Liver (tissue), 8 donors: ENCODE measurements at regions not wholly inside any gene's neighbourhood (a gene's known extent, or its start where the extent isn't known, plus 50 kb on each side); places are given as distances from the start of the nearest gene placed in this dataset.

ENCODE experiments used
- DNase-seq: peaks from one replicate; pipeline ENCODE4 v3.0.0-alpha.2; 2017; ENCODE audit warnings: low spot score
- H3K27ac ChIP-seq, 2 donors: one replicate each; pipeline ENCODE4 v1.7.0; 2013; ENCODE audit warnings: inconsistent platforms in 2 of 2, low read length in 2 of 2, control low read depth in 1 of 2, low read depth in 1 of 2, mild to moderate bottlenecking in 1 of 2
- H3K27me3 ChIP-seq, 4 donors: one replicate each; pipeline versions ENCODE4 v1.6.1 to v1.7.0; 2013; ENCODE audit warnings: low read length in 3 of 4, inconsistent platforms in 1 of 4, mild to moderate bottlenecking in 1 of 4, moderate library complexity in 1 of 4; ENCODE audit not compliant: control insufficient read depth in 4 of 4, insufficient read depth in 4 of 4
- H3K36me3 ChIP-seq, 4 donors: one replicate each; pipeline versions ENCODE4 v1.6.1 to v1.7.0; 2013; ENCODE audit warnings: low read length in 3 of 4, mild to moderate bottlenecking in 3 of 4, low read depth in 1 of 4, moderate library complexity in 1 of 4; ENCODE audit not compliant: control insufficient read depth in 4 of 4, insufficient read depth in 3 of 4
- H3K4me1 ChIP-seq, 4 donors: one replicate each; pipeline versions ENCODE4 v1.6.1 to v1.7.0; 2013; ENCODE audit warnings: low read length in 3 of 4, mild to moderate bottlenecking in 3 of 4, moderate library complexity in 1 of 4; ENCODE audit not compliant: control insufficient read depth in 4 of 4, insufficient read depth in 4 of 4
- H3K4me3 ChIP-seq, 3 donors: one replicate each; pipeline versions ENCODE4 v1.6.1 to v1.7.0; 2013; ENCODE audit warnings: low read length in 3 of 3, control low read depth in 1 of 3, low read depth in 1 of 3, mild to moderate bottlenecking in 1 of 3
- H3K9ac ChIP-seq, 2 donors: one replicate each; pipeline ENCODE4 v1.7.0; 2013; ENCODE audit warnings: low read length in 2 of 2, mild to moderate bottlenecking in 2 of 2, moderate library complexity in 2 of 2, control low read depth in 1 of 2, low read depth in 1 of 2
- H3K9me3 ChIP-seq, 4 donors: one replicate each; pipeline versions ENCODE4 v1.6.1 to v1.7.0; 2013; ENCODE audit warnings: low read length in 3 of 4; ENCODE audit not compliant: control insufficient read depth in 4 of 4
- CTCF ChIP-seq: fragments of 150-350 bp; IDR thresholded peaks from 2 replicates; pipeline ENCODE4 v1.5.1; 2017; ENCODE audit warnings: improper control_type of control experiment, low read depth, low read length; ENCODE audit not compliant: missing input control
- EGR1 ChIP-seq, 2 donors: IDR thresholded peaks; 2 replicates each; pipeline ENCODE4 v1.6.1; 2016 to 2018; ENCODE audit warnings: antibody characterized with exemption in 2 of 2, low read depth in 2 of 2
- FOXA1 ChIP-seq: IDR thresholded peaks from 2 replicates; pipeline ENCODE4 v1.6.1; 2016; ENCODE audit warnings: antibody characterized with exemption
- FOXA2 ChIP-seq: IDR thresholded peaks from 2 replicates; pipeline ENCODE4 v1.6.1; 2016; ENCODE audit warnings: antibody characterized with exemption
- GABPA ChIP-seq, 2 donors: IDR thresholded peaks in 1 of 2; conservative IDR thresholded peaks in 1 of 2; 2 replicates each; pipeline ENCODE4 v1.6.1; 2016; ENCODE audit warnings: antibody characterized with exemption in 2 of 2, mild to moderate bottlenecking in 1 of 2, moderate library complexity in 1 of 2
- HNF4A ChIP-seq, 2 donors: conservative IDR thresholded peaks; 2 replicates each; pipeline ENCODE4 v1.6.1; 2016; ENCODE audit warnings: antibody characterized with exemption in 2 of 2, mild to moderate bottlenecking in 2 of 2
- HNF4G ChIP-seq: IDR thresholded peaks from 2 replicates; pipeline ENCODE4 v1.6.1; 2016; ENCODE audit warnings: antibody characterized with exemption
- JUND ChIP-seq, 2 donors: IDR thresholded peaks; 2 replicates each; pipeline ENCODE4 v1.6.1; 2016; ENCODE audit warnings: antibody characterized with exemption in 2 of 2
- NR2F2 ChIP-seq: IDR thresholded peaks from 2 replicates; pipeline ENCODE4 v1.6.1; 2016; ENCODE audit warnings: antibody characterized with exemption
- RAD21 ChIP-seq, 2 donors: IDR thresholded peaks; 2 replicates each; pipeline ENCODE4 v1.6.1; 2016; ENCODE audit warnings: antibody characterized with exemption in 2 of 2, mild to moderate bottlenecking in 2 of 2
- RXRA ChIP-seq, 2 donors: IDR thresholded peaks; 2 replicates each; pipeline ENCODE4 v1.6.1; 2017 to 2018; ENCODE audit warnings: antibody characterized with exemption in 2 of 2, mild to moderate bottlenecking in 1 of 2
- SP1 ChIP-seq: IDR thresholded peaks from 2 replicates; pipeline ENCODE4 v1.6.1; 2018; ENCODE audit warnings: antibody characterized with exemption, mild to moderate bottlenecking
- TAF1 ChIP-seq: conservative IDR thresholded peaks from 2 replicates; pipeline ENCODE4 v1.6.1; 2016; ENCODE audit warnings: antibody characterized with exemption, mild to moderate bottlenecking
- YY1 ChIP-seq: IDR thresholded peaks from 2 replicates; pipeline ENCODE4 v1.6.1; 2016; ENCODE audit warnings: antibody characterized with exemption, mild to moderate bottlenecking
- WGBS: extraction: QIAGEN DNeasy Blood & Tissue Kit; methylation state at CpG from one replicate; pipeline ENCODE4 v1.1.7; 2013; 5-methylcytosine and 5-hydroxymethylcytosine counted together
- TF ChIP-seq, protein P1 (sequence below): IDR thresholded peaks from 2 replicates; pipeline ENCODE4 v1.6.1; 2016; ENCODE audit warnings: antibody characterized with exemption
- TF ChIP-seq, protein P2 (sequence below): IDR thresholded peaks from 2 replicates; pipeline ENCODE4 v1.6.1; 2016; ENCODE audit warnings: antibody characterized with exemption
- TF ChIP-seq, protein P3 (sequence below): IDR thresholded peaks from 2 replicates; pipeline ENCODE4 v1.6.1; 2016; ENCODE audit warnings: antibody characterized with exemption, mild to moderate bottlenecking
- TF ChIP-seq, protein P4 (sequence below): IDR thresholded peaks from 2 replicates; pipeline ENCODE4 v1.6.1; 2016; ENCODE audit warnings: antibody characterized with exemption
- donor health status: healthy.
- donor health status: healthy.
- donor health status: healthy.
- donor health status: healthy.
- donor health status: healthy.

DNA sequence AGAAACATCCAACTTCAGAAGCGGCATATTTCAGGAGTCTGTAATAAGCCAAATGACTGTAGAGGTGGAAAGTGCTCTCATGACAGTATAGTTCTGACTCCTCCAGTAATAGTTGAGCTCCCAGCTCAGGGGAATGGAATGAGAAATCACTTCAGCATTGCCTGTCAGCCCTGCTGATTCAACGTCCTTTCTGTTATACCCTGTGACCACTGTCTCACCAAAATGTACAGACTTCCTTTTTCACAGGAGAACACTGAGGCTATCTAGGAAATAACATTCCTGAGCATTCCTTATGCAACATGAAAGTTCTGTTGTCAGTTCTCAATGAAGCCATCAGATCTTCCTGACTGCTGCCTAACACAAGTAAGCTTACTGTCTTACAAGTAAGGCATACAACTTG lies 284.5 kb upstream of the MME start (continued):
- TF ChIP-seq HNF4G = no peak

GRCh38 chr3:154794814-154795445 lies 285.2 kb upstream of the MME start:
- Histone ChIP-seq H3K4me3 (no peak overlapping the region), H3K4me1 (no peaks in the 10 kb centered on the region), H3K9ac (no peak overlapping the region), H3K36me3 (no peaks in the 10 kb centered on the region), H3K9me3 (no peaks in the 10 kb centered on the region), H3K27me3 (no peaks in the 10 kb centered on the region), H3K27ac (no peak overlapping the region)
- no peak for TF ChIP-seq HNF4A (conservative IDR thresholded peaks at IDR 0.05)
- no peak for TF ChIP-seq FOXA1
- no peak for TF ChIP-seq RAD21 (IDR thresholded peaks at IDR 0.05)
- no peak for TF ChIP-seq SP1
- TF ChIP-seq CTCF = no peak
- TF ChIP-seq FOXA2 = no peak
- TF ChIP-seq, protein P1, sequence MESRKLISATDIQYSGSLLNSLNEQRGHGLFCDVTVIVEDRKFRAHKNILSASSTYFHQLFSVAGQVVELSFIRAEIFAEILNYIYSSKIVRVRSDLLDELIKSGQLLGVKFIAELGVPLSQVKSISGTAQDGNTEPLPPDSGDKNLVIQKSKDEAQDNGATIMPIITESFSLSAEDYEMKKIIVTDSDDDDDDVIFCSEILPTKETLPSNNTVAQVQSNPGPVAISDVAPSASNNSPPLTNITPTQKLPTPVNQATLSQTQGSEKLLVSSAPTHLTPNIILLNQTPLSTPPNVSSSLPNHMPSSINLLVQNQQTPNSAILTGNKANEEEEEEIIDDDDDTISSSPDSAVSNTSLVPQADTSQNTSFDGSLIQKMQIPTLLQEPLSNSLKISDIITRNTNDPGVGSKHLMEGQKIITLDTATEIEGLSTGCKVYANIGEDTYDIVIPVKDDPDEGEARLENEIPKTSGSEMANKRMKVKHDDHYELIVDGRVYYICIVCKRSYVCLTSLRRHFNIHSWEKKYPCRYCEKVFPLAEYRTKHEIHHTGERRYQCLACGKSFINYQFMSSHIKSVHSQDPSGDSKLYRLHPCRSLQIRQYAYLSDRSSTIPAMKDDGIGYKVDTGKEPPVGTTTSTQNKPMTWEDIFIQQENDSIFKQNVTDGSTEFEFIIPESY = no peak
- no peak for TF ChIP-seq TAF1
- TF ChIP-seq, protein P2, sequence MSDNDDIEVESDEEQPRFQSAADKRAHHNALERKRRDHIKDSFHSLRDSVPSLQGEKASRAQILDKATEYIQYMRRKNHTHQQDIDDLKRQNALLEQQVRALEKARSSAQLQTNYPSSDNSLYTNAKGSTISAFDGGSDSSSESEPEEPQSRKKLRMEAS = no peak
- TF ChIP-seq, protein P3, sequence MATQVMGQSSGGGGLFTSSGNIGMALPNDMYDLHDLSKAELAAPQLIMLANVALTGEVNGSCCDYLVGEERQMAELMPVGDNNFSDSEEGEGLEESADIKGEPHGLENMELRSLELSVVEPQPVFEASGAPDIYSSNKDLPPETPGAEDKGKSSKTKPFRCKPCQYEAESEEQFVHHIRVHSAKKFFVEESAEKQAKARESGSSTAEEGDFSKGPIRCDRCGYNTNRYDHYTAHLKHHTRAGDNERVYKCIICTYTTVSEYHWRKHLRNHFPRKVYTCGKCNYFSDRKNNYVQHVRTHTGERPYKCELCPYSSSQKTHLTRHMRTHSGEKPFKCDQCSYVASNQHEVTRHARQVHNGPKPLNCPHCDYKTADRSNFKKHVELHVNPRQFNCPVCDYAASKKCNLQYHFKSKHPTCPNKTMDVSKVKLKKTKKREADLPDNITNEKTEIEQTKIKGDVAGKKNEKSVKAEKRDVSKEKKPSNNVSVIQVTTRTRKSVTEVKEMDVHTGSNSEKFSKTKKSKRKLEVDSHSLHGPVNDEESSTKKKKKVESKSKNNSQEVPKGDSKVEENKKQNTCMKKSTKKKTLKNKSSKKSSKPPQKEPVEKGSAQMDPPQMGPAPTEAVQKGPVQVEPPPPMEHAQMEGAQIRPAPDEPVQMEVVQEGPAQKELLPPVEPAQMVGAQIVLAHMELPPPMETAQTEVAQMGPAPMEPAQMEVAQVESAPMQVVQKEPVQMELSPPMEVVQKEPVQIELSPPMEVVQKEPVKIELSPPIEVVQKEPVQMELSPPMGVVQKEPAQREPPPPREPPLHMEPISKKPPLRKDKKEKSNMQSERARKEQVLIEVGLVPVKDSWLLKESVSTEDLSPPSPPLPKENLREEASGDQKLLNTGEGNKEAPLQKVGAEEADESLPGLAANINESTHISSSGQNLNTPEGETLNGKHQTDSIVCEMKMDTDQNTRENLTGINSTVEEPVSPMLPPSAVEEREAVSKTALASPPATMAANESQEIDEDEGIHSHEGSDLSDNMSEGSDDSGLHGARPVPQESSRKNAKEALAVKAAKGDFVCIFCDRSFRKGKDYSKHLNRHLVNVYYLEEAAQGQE = no peak
- TF ChIP-seq NR2F2 = no peak
- no peak for DNase-seq

DNA sequence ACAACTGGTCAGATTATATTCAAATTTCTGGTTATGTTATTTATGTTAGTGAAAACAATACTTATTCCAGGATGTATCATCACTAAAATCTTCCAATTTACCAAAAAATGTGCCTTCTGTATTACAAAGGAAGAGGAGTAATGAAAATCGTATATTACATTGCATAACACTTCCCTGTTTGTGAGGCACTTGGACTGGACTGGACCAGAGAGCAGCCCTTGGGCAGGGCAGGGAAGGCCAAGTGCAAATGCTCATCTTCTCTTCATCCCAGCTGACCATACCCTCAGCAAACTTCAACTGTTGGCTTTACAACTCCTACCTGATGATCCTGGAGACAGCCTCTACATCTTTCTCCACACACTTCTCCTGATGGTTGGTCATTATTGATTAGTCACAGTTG lies 285.7 kb upstream of the MME start:
- H3K36me3 ChIP-seq = no peaks in the 10 kb centered on the region
- H3K9ac ChIP-seq = no peak overlapping the region
- no peaks in the 10 kb centered on the region for H3K27me3 ChIP-seq
- WGBS = 60% methylated on average over 1 of the region's 1 CpG
- DNase-seq = no peak
- H3K27ac ChIP-seq = no peak overlapping the region
- H3K4me3 ChIP-seq = no peak overlapping the region
- H3K9me3 ChIP-seq = no peaks in the 10 kb centered on the region
- no peaks in the 10 kb centered on the region for H3K4me1 ChIP-seq
- TF ChIP-seq JUND (IDR thresholded peaks at IDR 0.05) (no peak), GABPA (IDR thresholded peaks at IDR 0.05 in 1 of 2, conservative IDR thresholded peaks at IDR 0.05 in 1 of 2) (no peak), SP1 (no peak), FOXA1 (no peak), HNF4G (no peak), YY1 (no peak), RAD21 (IDR thresholded peaks at IDR 0.05) (no peak), FOXA2 (no peak), RXRA (IDR thresholded peaks at IDR 0.05) (no peak), EGR1 (IDR thresholded peaks at IDR 0.05; ENCODE audit: low read depth in 2 of 2) (no peak), TAF1 (no peak), HNF4A (conservative IDR thresholded peaks at IDR 0.05) (no peak)
- TF ChIP-seq, protein P4, sequence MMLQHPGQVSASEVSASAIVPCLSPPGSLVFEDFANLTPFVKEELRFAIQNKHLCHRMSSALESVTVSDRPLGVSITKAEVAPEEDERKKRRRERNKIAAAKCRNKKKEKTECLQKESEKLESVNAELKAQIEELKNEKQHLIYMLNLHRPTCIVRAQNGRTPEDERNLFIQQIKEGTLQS = no peak
- TF ChIP-seq, protein P3 = no peak
- TF ChIP-seq, protein P2 = no peak
